K562 (cell line): ENCODE measurements at regions not wholly inside any gene's neighbourhood (a gene's known extent, or its start where the extent isn't known, plus 50 kb on each side); places are given as distances from the start of the nearest gene placed in this dataset.

Experiments
- ATAC-seq: fragments of 200-7000 bp; cut with Tn5 transposase; 3 replicates; pipeline ENCODE4 v1.9.1; 2020; ENCODE audit warnings: moderate library complexity
- BruUV-seq: library from RNA; stranded (reverse); fragments of 400-500 nt; replicated peaks from 2 replicates; lab custom pipeline; 2021; lab: Mats Ljungman, UMichigan
- CTCF ChIA-PET: fragments of 300-600 bp; formaldehyde crosslinking; extraction: SDS; loops from one replicate; lab custom pipeline; 2021; ENCODE audit warnings: low intra/inter-chr PET ratio; lab: Yijun Ruan, JAX
- POLR2A ChIA-PET: fragments of 300-600, 350-650 bp; sonication (Branson Sonifier 250); formaldehyde crosslinking; extraction: SDS; loops from one replicate; lab custom pipeline; 2021; ENCODE audit warnings: antibody characterized with exemption, inconsistent platforms; lab: Yijun Ruan, JAX
- DNase-seq, 4 experiments: peaks; one replicate each; pipeline versions ENCODE4 v3.0.0 to v3.0.0-alpha.2; 2011 to 2018; ENCODE audit warnings: low spot score in 3 of 4, mixed read lengths in 3 of 4; ENCODE audit errors: extremely low read depth in 1 of 4
- FAIRE-seq: peaks from 2 replicates; lab custom pipeline; 2011; peaks lifted over from hg19 to GRCh38; lab: Jason Lieb, UNC
- H2AFZ ChIP-seq: 2 replicates; pipeline ENCODE4 v1.6.0; 2011; ENCODE audit warnings: low read depth, low read length, control low read depth, inconsistent platforms
- H3K27ac ChIP-seq: fragments of 200-600 bp; 3 replicates; pipeline ENCODE4 v1.8.0; 2011; ENCODE audit warnings: low read depth, mild to moderate bottlenecking, control low read depth, inconsistent platforms, low read length, moderate library complexity, mixed read lengths; ENCODE audit errors: extremely low read depth
- H3K27me3 ChIP-seq, 2 experiments: fragments of 300-600 bp in 1 of 2; 2 replicates in 1 of 2; 3 replicates in 1 of 2; pipeline versions ENCODE4 v1.6.0 to v1.8.0; 2011; ENCODE audit warnings: inconsistent platforms in 2 of 2, low read length in 2 of 2, mild to moderate bottlenecking in 1 of 2, mixed read lengths in 1 of 2, moderate library complexity in 1 of 2; ENCODE audit not compliant: control insufficient read depth in 2 of 2, insufficient read depth in 2 of 2
- H3K36me3 ChIP-seq: fragments of 300-600 bp; 3 replicates; pipeline ENCODE4 v1.8.0; 2011; ENCODE audit warnings: mild to moderate bottlenecking, low read length, inconsistent platforms; ENCODE audit not compliant: control insufficient read depth, insufficient read depth
- H3K4me1 ChIP-seq, 2 experiments: fragments of 200-600 bp in 1 of 2; replicated peaks in 1 of 2; 2 replicates in 1 of 2; 3 replicates in 1 of 2; pipeline versions ENCODE4 v1.5.1 to v1.8.0; 2011; ENCODE audit warnings: inconsistent platforms in 2 of 2, low read length in 2 of 2, mild to moderate bottlenecking in 1 of 2, mixed read lengths in 1 of 2, moderate library complexity in 1 of 2; ENCODE audit not compliant: control insufficient read depth in 2 of 2, insufficient read depth in 2 of 2
- H3K4me2 ChIP-seq: 2 replicates; pipeline ENCODE4 v1.6.1; 2011; ENCODE audit warnings: low read length, control low read depth, inconsistent platforms, mixed read lengths; ENCODE audit not compliant: insufficient read depth
- H3K4me3 ChIP-seq: fragments of 200-600 bp; sonication (generic), shearing (Covaris generic); 2 replicates; pipeline ENCODE4 v1.5.1; 2016; ENCODE audit warnings: control low read depth, inconsistent platforms
- H3K79me2 ChIP-seq: fragments of 200-600 bp; 3 replicates; pipeline ENCODE4 v1.8.0; 2011; ENCODE audit warnings: low read length, inconsistent platforms; ENCODE audit not compliant: control insufficient read depth, insufficient read depth
- H3K9ac ChIP-seq, 2 experiments: 2 replicates each; pipeline versions ENCODE4 v1.6.0 to v1.6.1; 2011; ENCODE audit warnings: low read depth in 2 of 2, low read length in 2 of 2, control low read depth in 1 of 2, inconsistent platforms in 1 of 2, mild to moderate bottlenecking in 1 of 2, mixed read lengths in 1 of 2; ENCODE audit not compliant: insufficient read depth in 1 of 2
- H3K9me1 ChIP-seq: one replicate; pipeline ENCODE4 v1.6.0; 2011; ENCODE audit warnings: inconsistent platforms, mild to moderate bottlenecking, low read length, moderate library complexity; ENCODE audit not compliant: control insufficient read depth, insufficient read depth
- H3K9me3 ChIP-seq: replicated peaks from 2 replicates; pipeline ENCODE4 v1.5.1; 2011; ENCODE audit warnings: low read depth, low read length, inconsistent platforms; ENCODE audit not compliant: control insufficient read depth, insufficient read depth
- H4K20me1 ChIP-seq: replicated peaks from 2 replicates; pipeline ENCODE4 v1.6.1; 2011; ENCODE audit warnings: low read length, inconsistent platforms, mixed read lengths; ENCODE audit not compliant: control insufficient read depth, insufficient read depth
- BDP1 ChIP-seq: IDR thresholded peaks from 3 replicates; pipeline ENCODE4 v1.6.1; 2011; ENCODE audit not compliant: insufficient read length, insufficient read depth
- E4F1 ChIP-seq: fragments of 250-450 bp; sonication (Bioruptor Pico); IDR thresholded peaks from 2 replicates; pipeline ENCODE4 v1.5.0; 2021; ENCODE audit warnings: mild to moderate bottlenecking, borderline replicate concordance
- HMGXB4 ChIP-seq: sonication (generic); formaldehyde crosslinking; IDR thresholded peaks from 2 replicates; pipeline ENCODE4 v1.8.1; 2023; ENCODE audit warnings: mild to moderate bottlenecking, missing genetic modification reagents
- ZKSCAN1 ChIP-seq: fragments of 150-350 bp; IDR thresholded peaks from 2 replicates; pipeline ENCODE4 v1.6.1; 2016; ENCODE audit warnings: low read depth, low read length
- ZNF324 ChIP-seq: fragments of 250-450 bp; sonication (Bioruptor Pico); IDR thresholded peaks from 2 replicates; pipeline ENCODE4 v1.4.0; 2020; ENCODE audit warnings: mild to moderate bottlenecking
- WGBS: fragments of 100-300 bp; shearing (Covaris generic); methylation state at CpG from one replicate; pipeline ENCODE4 v1.1.6; 2016; ENCODE audit warnings: low coverage, mixed read lengths; ENCODE audit not compliant: insufficient coverage; ENCODE audit errors: missing lambda C conversion rate; 5-methylcytosine and 5-hydroxymethylcytosine counted together
- in situ Hi-C: fragments of 300-500 bp; cut with MboI; formaldehyde crosslinking; loops from 4 replicates; pipeline ENCODE4 v1.15.0; 2018; ENCODE audit warnings: inconsistent platforms, mixed read lengths
- intact Hi-C: fragments of 100-400 bp; cut with micrococcal nuclease; formaldehyde crosslinking; loops from 2 replicates; pipeline ENCODE4 v1.14.2; 2022

DNA sequence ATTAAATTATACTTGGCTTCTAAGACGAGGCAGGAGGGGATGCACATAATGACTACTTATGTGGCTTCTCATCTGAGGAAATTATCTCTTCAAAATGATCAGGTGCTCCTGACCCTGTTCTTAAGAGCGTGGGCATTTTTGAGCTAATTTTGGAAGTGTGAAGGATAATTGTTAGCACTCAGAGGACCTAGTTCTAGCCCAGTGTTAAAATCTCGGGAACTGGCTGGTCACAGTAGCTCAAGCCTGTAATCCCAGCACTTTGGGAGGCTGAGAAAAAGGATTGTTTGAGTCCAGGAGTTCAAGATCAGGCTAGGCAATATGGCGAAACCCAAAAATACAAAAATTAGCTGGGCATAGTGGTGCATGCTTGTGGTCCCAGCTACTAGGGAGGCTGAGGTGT is 103.0 kb upstream of the DHX40 start:
- DNase-seq (no peak), FAIRE-seq (no peak), ATAC-seq (no peak)
- H3K9me1 ChIP-seq: no peaks in the 10 kb centered on the region
- ChIA-PET POLR2A (interaction anchor here (1.1 kb wide), 2 partner anchors 10 to 19 kb away, joined by 3 read pairs; no protein-coding TSS in a partner anchor), CTCF (no interaction called here)
- in situ Hi-C loops: loop anchor here (10.0 kb wide), 1 partner anchor 1742 kb away; no protein-coding TSS in a partner anchor
- TF ChIP-seq HMGXB4 (CRISPR knock-in tag): no peak
- TF ChIP-seq ZNF324 (CRISPR knock-in tag): no peak
- TF ChIP-seq ZKSCAN1: no peak
- no peak for TF ChIP-seq BDP1
- H3K27me3 ChIP-seq: peaks cover 11 to 15% of the 10 kb centered on the region in 2 experiments; a peak in 4 of 5 replicates
- H3K27ac ChIP-seq: no peak overlapping the region
- no peaks in the 10 kb centered on the region for H3K9me3 ChIP-seq
- no peak overlapping the region for H3K9ac ChIP-seq
- H4K20me1 ChIP-seq: no peaks in the 10 kb centered on the region; the same call in 1 of the 2 replicates
- H3K36me3 ChIP-seq: no peaks in the 10 kb centered on the region
- no peak overlapping the region for H3K4me2 ChIP-seq
- WGBS: 4% methylated on average over 4 of the region's 4 CpGs
- H3K4me1 ChIP-seq: no peaks in the 10 kb centered on the region
- intact Hi-C loops: no loop called here
- H3K79me2 ChIP-seq: no peaks in the 10 kb centered on the region
- no TSS peak for BruUV-seq
- no peak overlapping the region for H3K4me3 ChIP-seq
- no peak overlapping the region for H2AFZ ChIP-seq

DNA sequence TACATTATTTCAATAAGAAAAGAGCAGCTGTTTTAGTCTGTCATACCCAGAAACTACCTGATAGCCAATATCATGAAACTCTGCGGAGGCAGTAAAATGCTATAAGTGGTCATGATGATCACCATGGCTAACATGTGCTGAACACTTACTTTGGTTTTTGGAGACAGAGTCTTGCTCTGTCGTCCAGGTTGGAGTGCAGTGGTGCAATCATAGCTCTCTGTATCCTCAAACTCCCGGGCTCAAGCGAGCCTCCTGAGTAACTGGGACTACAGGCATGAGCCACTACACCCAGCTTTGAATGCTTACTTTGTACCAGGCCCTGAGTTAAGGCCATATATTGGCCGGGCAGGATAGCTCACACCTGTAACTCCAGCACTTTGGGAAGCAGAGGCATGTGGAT is 101.2 kb upstream of the DHX40 start:
- DNase-seq (no peak), ATAC-seq (no peak)
- intact Hi-C loops: no loop called here
- no peak for TF ChIP-seq E4F1 (CRISPR knock-in tag)
- TF ChIP-seq, all 486 proteins: peak for 0
- FAIRE-seq: no peak
- no peaks in the 10 kb centered on the region for H3K36me3 ChIP-seq
- H4K20me1 ChIP-seq: no peaks in the 10 kb centered on the region; the same call in 1 of the 2 replicates
- BruUV-seq: no TSS peak
- POLR2A ChIA-PET: interaction anchor here (0.7 kb wide), 1 partner anchor 24 kb away, joined by 3 read pairs; no protein-coding TSS in a partner anchor
- CTCF ChIA-PET: no interaction called here
- H3K27ac ChIP-seq: no peak overlapping the region
- no peaks in the 10 kb centered on the region for H3K9me3 ChIP-seq
- no peak overlapping the region for H2AFZ ChIP-seq
- no peak overlapping the region for H3K4me2 ChIP-seq
- no peak overlapping the region for H3K4me3 ChIP-seq
- no peaks in the 10 kb centered on the region for H3K4me1 ChIP-seq
- H3K9me1 ChIP-seq: no peaks in the 10 kb centered on the region
- H3K27me3 ChIP-seq: peaks cover 15 to 18% of the 10 kb centered on the region in 2 experiments; a peak in 3 of 5 replicates
- WGBS: 14% methylated on average over 5 of the region's 5 CpGs
- in situ Hi-C loops: loop anchor here (10.0 kb wide), 1 partner anchor 1741 kb away; no protein-coding TSS in a partner anchor
- no peaks in the 10 kb centered on the region for H3K79me2 ChIP-seq
- H3K9ac ChIP-seq: no peak overlapping the region
